IMR-90 (cell line): ENCODE measurements at regions not wholly inside any gene's neighbourhood (a gene's known extent, or its start where the extent isn't known, plus 50 kb on each side); places are given as distances from the start of the nearest gene placed in this dataset.

Source experiments
- ATAC-seq: fragments of 200-7000 bp; cut with Tn5 transposase; 2 replicates; pipeline ENCODE4 v1.9.1; 2020; ENCODE audit warnings: low read depth, mild to moderate bottlenecking, moderate library complexity
- BruUV-seq: library from RNA; stranded (reverse); fragments of 400-500 nt; replicated peaks from 2 replicates; lab custom pipeline; 2021; lab: Mats Ljungman, UMichigan
- CTCF ChIA-PET: fragments of 300-600 bp; formaldehyde crosslinking; extraction: SDS; loops from one replicate; lab custom pipeline; 2021; ENCODE audit warnings: antibody characterized with exemption; lab: Yijun Ruan, JAX
- POLR2A ChIA-PET: fragments of 300-600 bp; sonication (Branson Sonifier 250); formaldehyde crosslinking; loops from one replicate; lab custom pipeline; 2022; ENCODE audit warnings: antibody characterized with exemption; ENCODE audit not compliant: unreplicated experiment; lab: Charles Lee
- DNase-seq: peaks from one replicate; pipeline ENCODE4 v3.0.0; 2013
- H2AFZ ChIP-seq: replicated peaks from 2 replicates; pipeline ENCODE3; 2013; ENCODE audit warnings: low read length, mild to moderate bottlenecking; ENCODE audit not compliant: poor library complexity
- H2AK5ac ChIP-seq: 2 replicates; pipeline ENCODE4 v1.6.1; 2013; ENCODE audit warnings: low read depth, low read length, inconsistent platforms
- H2AK9ac ChIP-seq: replicated peaks from 2 replicates; pipeline ENCODE3; 2013; ENCODE audit warnings: mild to moderate bottlenecking, low read depth, low read length, moderate library complexity; ENCODE audit not compliant: poor library complexity
- H2BK120ac ChIP-seq: 2 replicates; pipeline ENCODE4 v1.6.1; 2013; ENCODE audit warnings: low read depth, low read length, inconsistent platforms
- H2BK15ac ChIP-seq: 3 replicates; pipeline ENCODE4 v1.6.1; 2013; ENCODE audit warnings: low read depth, low read length, inconsistent platforms
- H2BK20ac ChIP-seq: 2 replicates; pipeline ENCODE4 v1.6.1; 2013; ENCODE audit warnings: low read depth, mild to moderate bottlenecking, inconsistent platforms, low read length, moderate library complexity
- H2BK5ac ChIP-seq: 2 replicates; pipeline ENCODE4 v1.6.1; 2013; ENCODE audit warnings: mild to moderate bottlenecking, low read depth, low read length, inconsistent platforms; ENCODE audit not compliant: poor library complexity, severe bottlenecking
- H3K14ac ChIP-seq: replicated peaks from 2 replicates; pipeline ENCODE4 v1.6.1; 2013; ENCODE audit warnings: low read depth, low read length, inconsistent platforms
- H3K18ac ChIP-seq: 2 replicates; pipeline ENCODE4 v1.6.1; 2013; ENCODE audit warnings: low read depth, low read length, control low read depth
- H3K23ac ChIP-seq: 2 replicates; pipeline ENCODE4 v1.6.1; 2013; ENCODE audit warnings: low read depth, low read length, inconsistent platforms
- H3K27ac ChIP-seq: 2 replicates; pipeline ENCODE4 v1.5.1; 2013; ENCODE audit warnings: mild to moderate bottlenecking, control low read depth, low read length; ENCODE audit not compliant: insufficient read depth
- H3K27me3 ChIP-seq: 2 replicates; pipeline ENCODE4 v1.6.1; 2013; ENCODE audit warnings: low read length; ENCODE audit not compliant: control insufficient read depth, insufficient read depth
- H3K36me3 ChIP-seq: 2 replicates; pipeline ENCODE4 v1.6.1; 2013; ENCODE audit warnings: low read length, mixed read lengths; ENCODE audit not compliant: control insufficient read depth, insufficient read depth
- H3K4ac ChIP-seq: 2 replicates; pipeline ENCODE4 v1.6.1; 2013; ENCODE audit warnings: low read depth, low read length, inconsistent platforms
- H3K4me1 ChIP-seq: 2 replicates; pipeline ENCODE4 v1.6.1; 2013; ENCODE audit warnings: low read length, mixed read lengths; ENCODE audit not compliant: control insufficient read depth, insufficient read depth
- H3K4me2 ChIP-seq: 2 replicates; pipeline ENCODE4 v1.6.1; 2013; ENCODE audit warnings: low read depth, mild to moderate bottlenecking, control low read depth, low read length, moderate library complexity
- H3K4me3 ChIP-seq: 2 replicates; pipeline ENCODE4 v1.5.1; 2013; ENCODE audit warnings: low read depth, mild to moderate bottlenecking, control low read depth, low read length, moderate library complexity; ENCODE audit not compliant: insufficient read depth
- H3K56ac ChIP-seq: 2 replicates; pipeline ENCODE4 v1.6.1; 2013; ENCODE audit warnings: low read length, inconsistent platforms; ENCODE audit not compliant: insufficient read depth; ENCODE audit errors: extremely low read depth
- H3K79me1 ChIP-seq, 2 experiments: 2 replicates each; pipeline ENCODE4 v1.6.1; 2013; ENCODE audit warnings: low read length in 2 of 2, inconsistent platforms in 1 of 2, low read depth in 1 of 2
- H3K9ac ChIP-seq: 2 replicates; pipeline ENCODE4 v1.6.1; 2013; ENCODE audit warnings: low read depth, low read length, control low read depth
- H3K9me1 ChIP-seq: 2 replicates; pipeline ENCODE4 v1.6.1; 2013; ENCODE audit warnings: low read length, inconsistent platforms; ENCODE audit not compliant: insufficient read depth
- H3K9me3 ChIP-seq: 2 replicates; pipeline ENCODE4 v1.6.1; 2013; ENCODE audit warnings: low read length; ENCODE audit not compliant: control insufficient read depth, insufficient read depth
- H4K20me1 ChIP-seq: 2 replicates; pipeline ENCODE4 v1.6.1; 2013; ENCODE audit warnings: low read length, inconsistent platforms; ENCODE audit not compliant: insufficient read depth
- H4K5ac ChIP-seq: 2 replicates; pipeline ENCODE4 v1.6.1; 2013; ENCODE audit warnings: mild to moderate bottlenecking, low read depth, low read length, control low read depth
- H4K8ac ChIP-seq, 2 experiments: 2 replicates each; pipeline ENCODE4 v1.6.1; 2013; ENCODE audit warnings: low read depth in 2 of 2, low read length in 2 of 2, control low read depth in 1 of 2, inconsistent platforms in 1 of 2
- H4K91ac ChIP-seq: 2 replicates; pipeline ENCODE4 v1.6.1; 2013; ENCODE audit warnings: low read depth, low read length, inconsistent platforms; ENCODE audit not compliant: insufficient read depth
- BHLHE40 ChIP-seq: fragments of 150-350 bp; IDR thresholded peaks from 2 replicates; pipeline ENCODE4 v1.6.1; 2016; ENCODE audit warnings: mild to moderate bottlenecking, low read depth, low read length
- CEBPB ChIP-seq: IDR thresholded peaks from 2 replicates; pipeline ENCODE4 v1.6.1; 2012; ENCODE audit warnings: low read depth, low read length, improper control_type of control experiment
- CTCF ChIP-seq: conservative IDR thresholded peaks from 2 replicates; pipeline ENCODE4 v1.5.1; 2012; ENCODE audit warnings: mild to moderate bottlenecking, low read depth, low read length, improper control_type of control experiment
- ELK1 ChIP-seq: fragments of 150-350 bp; IDR thresholded peaks from 2 replicates; pipeline ENCODE4 v1.6.1; 2016; ENCODE audit warnings: low read depth, mild to moderate bottlenecking, low read length, moderate library complexity, borderline replicate concordance
- FOS ChIP-seq: fragments of 150-350 bp; IDR thresholded peaks from 2 replicates; pipeline ENCODE4 v1.6.1; 2016; ENCODE audit warnings: low read depth, low read length
- MAZ ChIP-seq: IDR thresholded peaks from 2 replicates; pipeline ENCODE4 v1.6.1; 2012; ENCODE audit warnings: low read depth, mild to moderate bottlenecking, low read length, improper control_type of control experiment, moderate library complexity, borderline replicate concordance
- MXI1 ChIP-seq: IDR thresholded peaks from 2 replicates; pipeline ENCODE4 v1.6.1; 2012; ENCODE audit warnings: low read depth, mild to moderate bottlenecking, low read length, moderate library complexity, borderline replicate concordance
- NFE2L2 ChIP-seq: fragments of 150-350 bp; IDR thresholded peaks from 2 replicates; pipeline ENCODE4 v1.6.1; 2016; ENCODE audit warnings: low read depth, mild to moderate bottlenecking, low read length
- POLR2A ChIP-seq: IDR thresholded peaks from 2 replicates; pipeline ENCODE4 v1.6.1; 2012; ENCODE audit warnings: mild to moderate bottlenecking, low read depth, low read length
- RAD21 ChIP-seq: IDR thresholded peaks from 2 replicates; pipeline ENCODE4 v1.6.1; 2012; ENCODE audit warnings: low read length, improper control_type of control experiment
- RCOR1 ChIP-seq: IDR thresholded peaks from 2 replicates; pipeline ENCODE4 v1.6.1; 2012; ENCODE audit warnings: mild to moderate bottlenecking, low read length, improper control_type of control experiment; ENCODE audit not compliant: insufficient replicate concordance
- RFX5 ChIP-seq: IDR thresholded peaks from 2 replicates; pipeline ENCODE4 v1.8.0; 2012; ENCODE audit warnings: low read depth, mild to moderate bottlenecking, low read length, moderate library complexity
- SMC3 ChIP-seq: fragments of 150-350 bp; IDR thresholded peaks from 2 replicates; pipeline ENCODE4 v1.6.1; 2016; ENCODE audit warnings: low read depth, mild to moderate bottlenecking, antibody characterized with exemption, low read length, moderate library complexity
- dilution Hi-C: fragments of 300-500 bp; cut with HindIII; formaldehyde crosslinking; loops from one replicate; pipeline ENCODE4 v1.14.3; 2018; ENCODE audit warnings: low sequenced_read_pairs; ENCODE audit not compliant: unreplicated experiment
- in situ Hi-C: fragments of 300-500 bp; cut with MboI; formaldehyde crosslinking; loops from 3 replicates; pipeline ENCODE4 v1.14.3; 2019; ENCODE audit warnings: low sequenced_read_pairs, inconsistent platforms, mixed read lengths
- intact Hi-C: fragments of 100-400 bp; cut with micrococcal nuclease; formaldehyde crosslinking; loops from 2 replicates; pipeline ENCODE4 v1.10.0; 2022

- intact Hi-C loops (no loop called here), in situ Hi-C loops (no loop called here), dilution Hi-C loops (no loop called here)
- Histone ChIP-seq H4K5ac (no peak overlapping the region), H3K4ac (no peak overlapping the region), H3K14ac (no peak overlapping the region), H3K27ac (no peak overlapping the region), H2AK9ac (no peak overlapping the region), H4K91ac (no peak overlapping the region), H2BK15ac (no peak overlapping the region), H3K23ac (no peak overlapping the region), H3K4me2 (no peak overlapping the region), H3K4me3 (no peak overlapping the region), H3K9me1 (no peaks in the 10 kb centered on the region), H4K8ac (no peak overlapping the region), H3K56ac (no peak overlapping the region), H4K20me1 (no peaks in the 10 kb centered on the region), H3K9ac (no peak overlapping the region), H2AK5ac (no peak overlapping the region), H2BK120ac (no peak overlapping the region), H3K79me1 (no peaks in the 10 kb centered on the region), H3K4me1 (no peaks in the 10 kb centered on the region), H3K36me3 (no peaks in the 10 kb centered on the region), H2BK20ac (no peak overlapping the region), H3K18ac (no peak overlapping the region), H3K9me3 (peaks cover 3% of the 10 kb centered on the region; the same call in 1 of the 2 replicates), H2AFZ (no peak overlapping the region), H2BK5ac (no peak overlapping the region), H3K27me3 (no peaks in the 10 kb centered on the region)
- TF ChIP-seq RCOR1 (no peak), NFE2L2 (no peak), BHLHE40 (no peak), ELK1 (no peak), SMC3 (no peak), CTCF (no peak), RFX5 (no peak), CEBPB (no peak), POLR2A (no peak), MXI1 (no peak), MAZ (no peak), FOS (no peak), RAD21 (no peak)
- DNase-seq (no peak), ATAC-seq (no peak)
- ChIA-PET CTCF (no interaction called here), POLR2A (no interaction called here)
- no TSS peak for BruUV-seq
Measured at GRCh38 chr17:51526507-51526906, 266.2 kb downstream of the UTP18 start.
